ENCODE measurements at regions not wholly inside any gene's neighbourhood (a gene's known extent, or its start where the extent isn't known, plus 50 kb on each side); places are given as distances from the start of the nearest gene placed in this dataset.
A peak's percentile ranks its signal among the peaks of the same experiment; 100 is the strongest.

DNA sequence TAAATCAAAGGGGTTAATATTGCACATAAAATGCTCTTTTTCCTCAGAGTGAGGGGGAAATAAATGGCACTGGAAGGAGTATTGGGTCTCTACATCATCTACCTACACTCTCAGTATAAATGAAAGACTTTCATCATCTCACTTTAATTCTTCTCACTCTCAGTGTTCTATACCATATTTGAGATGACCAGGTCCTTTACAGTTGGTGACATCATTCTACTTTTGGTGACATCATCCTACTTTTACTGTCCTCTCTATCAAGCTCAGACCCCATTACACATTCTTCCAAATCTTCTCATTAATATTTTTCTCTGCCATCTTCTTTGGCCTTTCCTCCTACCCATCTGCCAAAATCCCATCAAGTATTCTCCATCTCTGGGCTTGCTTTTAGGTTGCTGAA lies 74.6 kb upstream of the TMEM106B start:
- DNase-seq = no peak
- no peaks in the 10 kb centered on the region for H3F3A ChIP-seq (ENCODE audit: insufficient read depth, low read depth)
- BruUV-seq (replicated peaks) = no TSS peak
- no peaks in the 10 kb centered on the region for H3K4me1 ChIP-seq (replicated peaks; ENCODE audit: insufficient read depth)
- TF ChIP-seq, protein P1, sequence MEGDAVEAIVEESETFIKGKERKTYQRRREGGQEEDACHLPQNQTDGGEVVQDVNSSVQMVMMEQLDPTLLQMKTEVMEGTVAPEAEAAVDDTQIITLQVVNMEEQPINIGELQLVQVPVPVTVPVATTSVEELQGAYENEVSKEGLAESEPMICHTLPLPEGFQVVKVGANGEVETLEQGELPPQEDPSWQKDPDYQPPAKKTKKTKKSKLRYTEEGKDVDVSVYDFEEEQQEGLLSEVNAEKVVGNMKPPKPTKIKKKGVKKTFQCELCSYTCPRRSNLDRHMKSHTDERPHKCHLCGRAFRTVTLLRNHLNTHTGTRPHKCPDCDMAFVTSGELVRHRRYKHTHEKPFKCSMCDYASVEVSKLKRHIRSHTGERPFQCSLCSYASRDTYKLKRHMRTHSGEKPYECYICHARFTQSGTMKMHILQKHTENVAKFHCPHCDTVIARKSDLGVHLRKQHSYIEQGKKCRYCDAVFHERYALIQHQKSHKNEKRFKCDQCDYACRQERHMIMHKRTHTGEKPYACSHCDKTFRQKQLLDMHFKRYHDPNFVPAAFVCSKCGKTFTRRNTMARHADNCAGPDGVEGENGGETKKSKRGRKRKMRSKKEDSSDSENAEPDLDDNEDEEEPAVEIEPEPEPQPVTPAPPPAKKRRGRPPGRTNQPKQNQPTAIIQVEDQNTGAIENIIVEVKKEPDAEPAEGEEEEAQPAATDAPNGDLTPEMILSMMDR (conservative IDR thresholded peaks at IDR 0.05) = no peak
- no peak for TF ChIP-seq EZH2 (IDR thresholded peaks at IDR 0.05; ENCODE audit: low read depth)
- no peaks in the 10 kb centered on the region for H3K79me2 ChIP-seq (ENCODE audit: low read depth)
- no peaks in the 10 kb centered on the region for H3K9me2 ChIP-seq (ENCODE audit: insufficient read depth)
- H3K27ac ChIP-seq = no peak overlapping the region
- H3K4me2 ChIP-seq = no peak overlapping the region
- H3K27me3 ChIP-seq (ENCODE audit: insufficient read depth, low read depth) = no peaks in the 10 kb centered on the region
- no peaks in the 10 kb centered on the region for H3K36me3 ChIP-seq (ENCODE audit: low read depth)
- no peak overlapping the region for H3K4me3 ChIP-seq
- no peak overlapping the region for H2AFZ ChIP-seq
- ChIA-PET POLR2A (ENCODE audit: unreplicated experiment) (no interaction called here), CTCF (no interaction called here)
- no peaks in the 10 kb centered on the region for H4K20me1 ChIP-seq (ENCODE audit: insufficient read depth)
- peaks cover 3% of the 10 kb centered on the region; the same call in 1 of the 2 replicates for H3K9me3 ChIP-seq (ENCODE audit: insufficient read depth, low read depth)
- intact Hi-C loops (cut with micrococcal nuclease; ENCODE audit: unreplicated experiment) = no loop called here

GRCh38 chr7:12137283-12137682 lies 73.8 kb upstream of the TMEM106B start:
- H3K27me3 ChIP-seq (ENCODE audit: insufficient read depth, low read depth) = no peaks in the 10 kb centered on the region
- intact Hi-C loops (cut with micrococcal nuclease; ENCODE audit: unreplicated experiment) = no loop called here
- no peak overlapping the region for H2AFZ ChIP-seq
- peak in 1 of 2 experiments; percentile 53 for DNase-seq
- H3K79me2 ChIP-seq (ENCODE audit: low read depth) = no peaks in the 10 kb centered on the region
- H3K9me2 ChIP-seq (ENCODE audit: insufficient read depth) = no peaks in the 10 kb centered on the region
- no peak overlapping the region for H3K4me3 ChIP-seq
- no peaks in the 10 kb centered on the region for H4K20me1 ChIP-seq (ENCODE audit: insufficient read depth)
- H3K27ac ChIP-seq = no peak overlapping the region
- no peaks in the 10 kb centered on the region for H3F3A ChIP-seq (ENCODE audit: insufficient read depth, low read depth)
- H3K4me1 ChIP-seq (replicated peaks; ENCODE audit: insufficient read depth) = no peaks in the 10 kb centered on the region
- no TSS peak for BruUV-seq (replicated peaks)
- CTCF ChIA-PET = no interaction called here
- POLR2A ChIA-PET (ENCODE audit: unreplicated experiment) = no interaction called here
- TF ChIP-seq EZH2 (IDR thresholded peaks at IDR 0.05; ENCODE audit: low read depth) = no peak
- TF ChIP-seq, protein P1 (conservative IDR thresholded peaks at IDR 0.05) = no peak
- no peak overlapping the region for H3K4me2 ChIP-seq
- H3K36me3 ChIP-seq (ENCODE audit: low read depth) = no peaks in the 10 kb centered on the region
- H3K9me3 ChIP-seq (ENCODE audit: insufficient read depth, low read depth) = peaks cover 3% of the 10 kb centered on the region; the same call in 1 of the 2 replicates

GRCh38 chr7:12138421-12138820 lies 72.7 kb upstream of the TMEM106B start:
- no peaks in the 10 kb centered on the region for H4K20me1 ChIP-seq (ENCODE audit: insufficient read depth)
- no peak for DNase-seq
- H3K79me2 ChIP-seq (ENCODE audit: low read depth) = no peaks in the 10 kb centered on the region
- H3K4me2 ChIP-seq = no peak overlapping the region
- CTCF ChIA-PET = no interaction called here
- no peaks in the 10 kb centered on the region for H3K36me3 ChIP-seq (ENCODE audit: low read depth)
- H2AFZ ChIP-seq = no peak overlapping the region
- H3F3A ChIP-seq (ENCODE audit: insufficient read depth, low read depth) = no peaks in the 10 kb centered on the region
- intact Hi-C loops (cut with micrococcal nuclease; ENCODE audit: unreplicated experiment) = loop anchor here (2.0 kb wide), 1 partner anchor 72 kb away; the partner anchor contains the start of gene TMEM106B
- H3K9me2 ChIP-seq (ENCODE audit: insufficient read depth) = no peaks in the 10 kb centered on the region
- no peak for TF ChIP-seq EZH2 (IDR thresholded peaks at IDR 0.05; ENCODE audit: low read depth)
- H3K9me3 ChIP-seq (ENCODE audit: insufficient read depth, low read depth) = no peaks in the 10 kb centered on the region
- H3K27me3 ChIP-seq (ENCODE audit: insufficient read depth, low read depth) = no peaks in the 10 kb centered on the region
- H3K4me1 ChIP-seq (replicated peaks; ENCODE audit: insufficient read depth) = no peaks in the 10 kb centered on the region
- no TSS peak for BruUV-seq (replicated peaks)
- POLR2A ChIA-PET (ENCODE audit: unreplicated experiment) = no interaction called here
- H3K27ac ChIP-seq = no peak overlapping the region
- no peak overlapping the region for H3K4me3 ChIP-seq

DNA sequence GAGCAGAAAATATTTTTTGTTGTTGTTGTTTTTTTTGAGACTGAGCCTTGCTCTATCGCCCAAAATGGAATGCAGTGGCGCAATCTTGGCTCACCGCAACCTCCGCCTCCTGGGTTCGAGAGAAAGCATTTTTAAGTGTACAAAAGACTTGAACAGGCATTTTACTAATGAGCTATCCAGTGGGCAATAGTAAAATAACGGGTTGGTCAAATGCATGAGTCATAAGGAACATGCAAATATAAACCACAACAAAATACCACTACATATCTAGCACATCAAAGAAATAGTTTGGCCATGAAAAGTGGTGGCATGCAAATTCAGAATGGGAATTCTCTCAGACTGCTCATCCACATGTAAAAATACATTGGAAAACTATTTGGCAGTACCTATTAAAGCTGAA lies 71.7 kb upstream of the TMEM106B start:
- no peaks in the 10 kb centered on the region for H4K20me1 ChIP-seq (ENCODE audit: insufficient read depth)
- no peaks in the 10 kb centered on the region for H3K9me3 ChIP-seq (ENCODE audit: insufficient read depth, low read depth)
- H3K36me3 ChIP-seq (ENCODE audit: low read depth) = no peaks in the 10 kb centered on the region
- TF ChIP-seq, protein P1 (conservative IDR thresholded peaks at IDR 0.05) = no peak
- TF ChIP-seq EZH2 (IDR thresholded peaks at IDR 0.05; ENCODE audit: low read depth) = no peak
- intact Hi-C loops (cut with micrococcal nuclease; ENCODE audit: unreplicated experiment) = loop anchor here (2.0 kb wide), 1 partner anchor 71 kb away; the partner anchor contains the start of gene TMEM106B
- H3K27ac ChIP-seq = no peak overlapping the region
- H3K4me1 ChIP-seq (replicated peaks; ENCODE audit: insufficient read depth) = no peaks in the 10 kb centered on the region
- H3K9me2 ChIP-seq (ENCODE audit: insufficient read depth) = no peaks in the 10 kb centered on the region
- H3F3A ChIP-seq (ENCODE audit: insufficient read depth, low read depth) = no peaks in the 10 kb centered on the region
- no peaks in the 10 kb centered on the region for H3K27me3 ChIP-seq (ENCODE audit: insufficient read depth, low read depth)
- H2AFZ ChIP-seq = no peak overlapping the region
- peak in 1 of 2 experiments; percentile 42 for DNase-seq
- ChIA-PET POLR2A (ENCODE audit: unreplicated experiment) (interaction anchor here (0.7 kb wide), 1 partner anchor 72 kb away, joined by 4 read pairs; no protein-coding TSS in a partner anchor), CTCF (interaction anchor here (0.7 kb wide), 1 partner anchor 28 kb away, joined by 3 read pairs; no protein-coding TSS in a partner anchor)
- BruUV-seq (replicated peaks) = no TSS peak
- H3K4me3 ChIP-seq = no peak overlapping the region
- H3K4me2 ChIP-seq = no peak overlapping the region
- no peaks in the 10 kb centered on the region for H3K79me2 ChIP-seq (ENCODE audit: low read depth)

Measured in PC-9 (cell line).